HK-2 (cell line): ENCODE measurements at regions not wholly inside any gene's neighbourhood (a gene's known extent, or its start where the extent isn't known, plus 50 kb on each side); places are given as distances from the start of the nearest gene placed in this dataset.
A peak's percentile ranks its signal among the peaks of the same experiment; 100 is the strongest.

Source experiments
- DNase-seq: peaks from one replicate; pipeline ENCODE4 v3.0.0-alpha.2; 2018; ENCODE audit not compliant: unreplicated experiment

GRCh38 chr7:81366546-81366945 lies 403.3 kb downstream of the HGF start:
- DNase-seq: no peak

- DNase-seq: no peak
Measured at GRCh38 chr7:81361769-81362312, 408.0 kb downstream of the HGF start.

DNA sequence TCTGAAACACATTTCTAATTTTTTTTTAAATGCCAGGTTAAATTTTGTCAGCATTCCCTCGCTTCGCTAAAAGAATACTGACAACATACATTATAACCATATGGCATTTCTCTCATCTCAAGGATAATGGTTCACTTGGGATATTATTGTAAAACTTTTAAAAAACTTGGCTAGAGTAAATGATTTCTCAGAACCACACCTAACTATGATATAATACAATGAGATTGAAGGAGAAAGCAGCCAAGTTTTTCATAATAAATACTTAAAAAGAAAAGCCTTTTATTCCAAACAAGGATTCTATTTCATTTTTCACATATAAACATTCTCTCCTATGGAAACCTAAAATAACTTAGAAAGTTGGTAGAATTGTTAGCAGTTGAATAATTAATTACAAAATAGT lies 413.9 kb downstream of the HGF start:
- no peak for DNase-seq

- no peak for DNase-seq
Measured at GRCh38 chr7:81349044-81349443, 420.8 kb downstream of the HGF start.

GRCh38 chr7:81339946-81340345 lies 421.1 kb upstream of the SEMA3C start:
- no peak for DNase-seq

- no peak for DNase-seq
Measured at GRCh38 chr7:81333536-81333935, 414.7 kb upstream of the SEMA3C start.

DNA sequence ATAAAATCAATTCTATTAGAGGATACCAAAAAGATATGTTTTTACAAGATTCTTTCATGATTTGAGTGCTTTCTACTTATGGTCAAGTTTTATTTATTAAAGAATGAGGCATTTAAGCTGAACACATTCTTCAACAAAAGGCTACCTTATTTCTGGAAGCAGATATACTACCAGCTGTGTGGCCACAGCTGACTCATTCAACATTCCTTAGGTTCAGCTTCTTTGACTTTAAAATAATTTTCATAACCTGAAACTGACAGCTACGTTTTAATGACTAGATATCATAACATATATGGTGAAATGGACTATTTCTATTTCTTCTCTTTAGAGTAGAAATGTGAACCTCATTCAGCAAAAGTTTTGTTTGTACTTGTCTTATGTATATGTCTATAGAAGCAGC lies 414.2 kb upstream of the SEMA3C start:
- DNase-seq: no peak

DNA sequence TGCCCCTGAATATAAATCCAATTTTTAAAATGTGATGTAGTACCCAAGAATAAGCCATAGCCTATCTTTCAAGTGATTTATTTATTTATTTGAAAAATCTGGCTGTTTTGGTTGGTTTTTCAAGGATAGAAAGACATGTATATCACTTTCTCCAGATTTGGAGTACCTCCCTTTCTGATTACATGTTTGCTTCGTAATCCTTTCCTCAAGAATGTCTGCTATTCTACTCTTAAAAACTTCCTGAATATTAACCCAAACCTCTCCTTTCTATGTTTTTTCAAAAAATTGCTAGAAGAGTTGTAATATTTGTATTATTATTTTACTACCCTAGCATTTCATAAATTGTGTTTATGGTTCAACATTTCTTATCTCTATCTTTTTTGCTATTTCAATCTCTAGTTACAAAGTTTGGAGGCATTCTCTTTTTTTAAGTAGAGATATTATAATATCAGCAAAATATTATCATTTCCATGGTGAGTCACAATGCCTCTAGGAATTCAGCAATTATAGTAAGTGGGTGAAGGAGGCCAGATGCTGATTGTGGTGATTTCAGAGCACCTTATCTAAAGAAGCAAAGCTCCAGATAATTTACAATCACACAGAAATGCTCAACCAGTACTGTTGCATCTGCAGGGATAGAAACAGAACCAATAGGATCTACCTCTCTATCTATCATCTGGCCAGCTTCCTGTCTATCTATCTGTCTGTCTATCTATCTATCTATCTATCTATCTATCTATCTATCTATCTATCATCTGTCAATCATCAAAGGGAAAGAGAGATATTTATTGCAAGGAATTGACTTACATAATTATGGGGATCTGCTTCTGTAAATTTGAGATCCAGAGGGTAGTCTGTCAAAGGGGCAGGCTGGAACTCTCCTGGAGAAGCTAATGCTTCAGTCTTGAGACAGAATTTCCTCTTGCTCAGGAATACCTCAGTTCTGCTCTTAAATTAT lies 412.5 kb upstream of the SEMA3C start:
- DNase-seq: no peak

- DNase-seq: no peak
Measured at GRCh38 chr7:81330108-81330507, 411.3 kb upstream of the SEMA3C start.

DNA sequence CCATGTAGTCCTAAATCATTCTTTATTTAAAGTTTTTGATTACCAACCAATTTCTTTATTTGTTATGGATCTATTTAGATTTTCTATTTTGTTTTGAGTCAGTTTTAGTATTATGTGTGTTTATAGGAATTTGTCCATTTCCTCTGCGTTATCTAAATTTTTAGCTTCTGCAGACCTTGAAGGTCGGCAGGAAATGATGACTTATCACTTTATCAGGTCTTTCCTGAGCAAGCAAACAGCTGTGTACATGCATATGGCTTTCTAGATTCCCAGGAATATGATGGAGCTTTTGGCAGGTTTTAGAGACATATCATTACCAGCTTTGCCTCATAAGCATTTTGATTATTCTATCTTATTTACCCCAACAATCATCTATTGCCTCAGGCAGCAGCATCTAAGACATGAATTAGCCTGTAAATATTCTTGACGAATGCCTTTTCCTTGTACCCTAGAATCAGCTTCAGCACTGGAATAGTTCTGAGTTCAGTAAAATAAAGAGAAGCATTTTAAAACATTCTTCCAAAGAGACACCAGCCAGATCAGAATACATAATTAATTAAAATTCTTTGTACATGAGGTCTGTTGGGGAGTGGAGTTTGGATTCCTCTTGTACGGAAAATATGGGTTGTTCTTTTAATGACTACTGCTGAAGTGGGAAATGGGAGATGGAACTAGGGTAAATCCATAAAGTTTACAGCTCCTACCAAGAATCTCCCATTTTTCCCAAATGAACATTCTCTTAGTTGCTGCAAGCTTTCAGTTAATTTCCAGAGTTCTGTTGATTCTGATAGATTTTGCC lies 408.8 kb upstream of the SEMA3C start:
- DNase-seq: no peak

DNA sequence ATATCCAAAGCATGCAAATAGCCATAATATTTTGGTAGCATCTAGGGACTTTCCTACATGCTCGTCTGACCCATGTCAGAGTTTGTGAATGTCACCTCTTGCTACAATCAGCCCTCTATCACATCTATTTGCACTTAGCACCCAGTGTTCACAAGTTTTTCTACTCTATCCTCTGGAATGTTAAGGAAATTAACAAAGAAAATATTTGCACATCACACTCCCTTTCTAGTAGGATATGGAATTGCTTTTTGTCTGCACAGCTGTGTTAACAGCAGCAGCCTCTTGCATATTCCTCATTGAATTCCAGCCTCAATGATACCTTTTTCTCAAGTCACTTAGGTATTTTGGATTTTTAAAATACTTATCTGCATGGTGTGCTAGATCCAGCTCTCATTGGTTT lies 403.1 kb upstream of the SEMA3C start:
- no peak for DNase-seq

- no peak for DNase-seq
Measured at GRCh38 chr7:81317741-81318140, 398.9 kb upstream of the SEMA3C start.

DNA sequence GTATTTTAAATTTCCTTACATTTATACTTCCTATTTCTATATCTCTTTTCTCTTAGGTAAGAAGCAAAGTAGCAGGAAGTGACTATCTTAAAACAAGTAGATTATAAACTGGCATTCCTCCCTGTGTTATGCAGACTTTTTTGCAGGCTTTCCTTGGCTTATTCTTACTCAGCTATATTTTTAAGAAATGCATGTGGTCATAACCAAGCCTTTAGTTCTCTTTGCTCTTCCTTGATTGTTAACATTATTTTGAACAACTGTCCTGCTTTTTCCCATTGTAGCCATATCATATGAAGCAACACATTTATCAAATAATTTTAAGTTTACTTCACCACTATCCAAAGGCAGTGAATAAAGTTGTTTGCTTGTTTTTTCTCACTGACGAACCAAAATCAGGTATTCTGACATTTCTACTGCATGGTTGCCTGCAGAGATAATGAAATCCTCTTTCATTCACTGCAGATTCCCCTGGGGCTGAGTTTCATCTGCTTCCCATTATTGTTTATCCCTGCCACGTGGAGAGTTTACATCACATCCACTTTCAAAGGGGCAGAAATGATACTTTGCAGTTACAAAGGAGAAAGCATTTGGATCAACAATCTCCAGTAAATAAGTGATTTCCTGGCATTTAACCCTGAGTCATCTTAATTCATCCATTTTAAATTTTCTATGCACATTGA lies 389.9 kb upstream of the SEMA3C start:
- DNase-seq: no peak

GRCh38 chr7:81301815-81302214 lies 383.0 kb upstream of the SEMA3C start:
- DNase-seq: no peak

DNA sequence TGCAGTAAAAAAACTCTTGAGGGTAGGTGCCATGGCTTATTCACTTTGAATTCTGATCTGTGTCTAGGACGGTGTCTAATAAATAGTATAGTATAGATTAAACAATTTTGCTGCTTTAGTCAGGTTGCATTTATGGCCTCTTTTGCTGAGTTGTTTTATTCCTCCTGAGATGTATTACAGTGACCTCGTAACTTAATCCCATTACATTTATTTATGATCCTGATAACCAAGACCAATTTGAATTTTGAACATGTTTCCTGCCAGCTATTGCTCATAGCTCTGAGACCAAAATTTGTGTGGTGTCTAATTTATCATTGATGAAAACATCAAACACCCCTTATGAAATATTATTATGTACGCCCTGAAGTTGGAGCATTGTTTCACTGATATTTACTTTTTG lies 381.9 kb upstream of the SEMA3C start:
- DNase-seq: no peak

GRCh38 chr7:81299711-81300110 lies 380.9 kb upstream of the SEMA3C start:
- no peak for DNase-seq

- DNase-seq: peak; percentile 7
Measured at GRCh38 chr7:81298951-81299666, 380.3 kb upstream of the SEMA3C start.

DNA sequence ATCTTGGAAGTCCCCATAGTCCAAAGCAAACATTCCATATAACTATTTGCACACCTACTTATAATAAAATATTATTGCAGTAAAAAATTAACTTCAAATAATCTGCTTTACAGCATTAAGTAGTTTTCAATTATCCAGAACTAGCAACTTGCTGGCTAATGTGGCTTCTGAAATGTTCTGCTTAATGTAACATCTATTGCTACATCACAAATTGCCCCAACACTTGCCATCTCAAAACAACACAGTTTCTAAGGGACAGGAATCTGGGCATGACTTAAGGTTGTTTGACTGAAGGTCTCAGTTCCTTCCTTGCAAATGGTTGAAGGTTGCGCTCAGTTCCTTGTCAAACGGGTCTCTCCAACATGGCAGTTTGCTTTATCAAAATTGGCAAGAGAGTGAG lies 378.5 kb upstream of the SEMA3C start:
- no peak for DNase-seq

- no peak for DNase-seq
Measured at GRCh38 chr7:81296726-81297125, 377.9 kb upstream of the SEMA3C start.

DNA sequence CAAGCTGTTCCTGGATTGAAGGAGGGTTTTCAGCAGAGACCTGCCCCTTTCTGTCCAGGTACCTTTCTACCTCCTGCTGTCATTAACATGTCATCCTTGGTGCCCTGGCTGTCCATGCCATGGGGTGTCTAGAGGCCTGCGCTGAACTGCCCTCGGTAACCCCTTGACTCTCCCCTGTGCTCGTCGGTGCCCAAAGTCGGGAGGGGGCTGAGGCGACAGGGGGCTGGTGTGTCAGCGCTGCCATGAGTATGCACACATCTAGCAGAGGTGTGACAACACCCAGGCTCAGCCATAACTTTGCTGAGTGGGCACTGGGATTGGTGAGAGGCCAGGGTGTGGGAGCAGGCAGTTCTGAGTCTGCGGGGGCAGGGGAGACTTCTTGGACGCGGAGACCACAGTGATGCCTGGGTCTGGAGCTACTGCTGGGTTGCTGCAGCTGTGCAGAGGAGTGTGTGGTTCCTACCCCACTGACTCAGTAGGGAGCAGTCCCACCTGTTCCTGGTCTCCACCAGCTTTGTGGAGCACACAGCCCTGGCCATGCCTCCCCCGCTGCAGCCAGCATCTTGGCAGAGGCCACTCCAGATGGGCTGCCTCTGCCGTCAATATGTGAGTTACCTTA lies 376.2 kb upstream of the SEMA3C start:
- no peak for DNase-seq

GRCh38 chr7:81293806-81294205 lies 375.0 kb upstream of the SEMA3C start:
- DNase-seq: no peak
